ENCODE measurements at regions not wholly inside any gene's neighbourhood (a gene's known extent, or its start where the extent isn't known, plus 50 kb on each side); places are given as distances from the start of the nearest gene placed in this dataset.
A peak's percentile ranks its signal among the peaks of the same experiment; 100 is the strongest.
"Not testable (repeated sequence)": the region's sequence is repeated elsewhere in the genome, so short reads cannot be mapped to it uniquely, and the experiment has no call there.

DNA sequence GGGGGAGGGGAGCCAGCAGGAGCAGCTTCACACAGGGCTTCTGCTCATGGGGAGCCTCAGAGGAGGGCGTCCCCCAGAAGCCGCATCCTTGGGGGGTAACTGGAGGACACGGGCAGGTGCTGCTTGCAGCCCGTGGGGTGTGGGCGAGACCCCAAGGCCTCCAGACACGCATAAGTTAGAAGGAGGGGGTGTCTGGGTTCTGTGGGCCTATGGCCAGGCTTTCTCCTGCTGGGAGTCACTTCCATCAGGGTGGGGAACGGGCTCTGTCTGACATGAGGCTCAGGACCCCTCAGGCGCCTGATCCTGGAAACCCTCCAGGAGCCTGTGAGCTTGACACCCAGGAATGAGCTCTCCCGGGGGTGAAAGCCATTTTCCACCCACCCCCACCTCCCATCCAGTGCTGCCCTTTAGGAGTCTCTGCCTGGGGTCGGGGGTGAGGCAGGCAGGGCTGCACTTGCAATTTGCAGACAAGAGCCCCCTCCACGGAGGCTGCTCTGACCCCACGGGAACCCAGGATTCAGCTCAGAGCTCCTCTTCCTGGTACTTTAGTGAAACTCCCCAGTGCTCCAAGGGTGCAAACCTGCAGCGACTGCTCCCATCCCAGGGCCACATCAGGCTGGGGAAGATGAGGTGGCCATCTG lies 325.7 kb downstream of the ADGRD1 start:
- H3K4me3 Mint-ChIP-seq: no peak overlapping the region
- peaks cover 5% of the 10 kb centered on the region for H3K27me3 Mint-ChIP-seq (ENCODE audit: low read depth, poor library complexity)
- H3K27ac Mint-ChIP-seq: no peak overlapping the region
- TF ChIP-seq, protein P1, sequence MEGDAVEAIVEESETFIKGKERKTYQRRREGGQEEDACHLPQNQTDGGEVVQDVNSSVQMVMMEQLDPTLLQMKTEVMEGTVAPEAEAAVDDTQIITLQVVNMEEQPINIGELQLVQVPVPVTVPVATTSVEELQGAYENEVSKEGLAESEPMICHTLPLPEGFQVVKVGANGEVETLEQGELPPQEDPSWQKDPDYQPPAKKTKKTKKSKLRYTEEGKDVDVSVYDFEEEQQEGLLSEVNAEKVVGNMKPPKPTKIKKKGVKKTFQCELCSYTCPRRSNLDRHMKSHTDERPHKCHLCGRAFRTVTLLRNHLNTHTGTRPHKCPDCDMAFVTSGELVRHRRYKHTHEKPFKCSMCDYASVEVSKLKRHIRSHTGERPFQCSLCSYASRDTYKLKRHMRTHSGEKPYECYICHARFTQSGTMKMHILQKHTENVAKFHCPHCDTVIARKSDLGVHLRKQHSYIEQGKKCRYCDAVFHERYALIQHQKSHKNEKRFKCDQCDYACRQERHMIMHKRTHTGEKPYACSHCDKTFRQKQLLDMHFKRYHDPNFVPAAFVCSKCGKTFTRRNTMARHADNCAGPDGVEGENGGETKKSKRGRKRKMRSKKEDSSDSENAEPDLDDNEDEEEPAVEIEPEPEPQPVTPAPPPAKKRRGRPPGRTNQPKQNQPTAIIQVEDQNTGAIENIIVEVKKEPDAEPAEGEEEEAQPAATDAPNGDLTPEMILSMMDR (IDR thresholded peaks at IDR 0.05): no peak
- H3K4me1 Mint-ChIP-seq: peaks cover 7% of the 10 kb centered on the region
- H3K9me3 Mint-ChIP-seq: no peaks in the 10 kb centered on the region
- no peak for DNase-seq
- H3K36me3 Mint-ChIP-seq (ENCODE audit: low read depth): no peaks in the 10 kb centered on the region

DNA sequence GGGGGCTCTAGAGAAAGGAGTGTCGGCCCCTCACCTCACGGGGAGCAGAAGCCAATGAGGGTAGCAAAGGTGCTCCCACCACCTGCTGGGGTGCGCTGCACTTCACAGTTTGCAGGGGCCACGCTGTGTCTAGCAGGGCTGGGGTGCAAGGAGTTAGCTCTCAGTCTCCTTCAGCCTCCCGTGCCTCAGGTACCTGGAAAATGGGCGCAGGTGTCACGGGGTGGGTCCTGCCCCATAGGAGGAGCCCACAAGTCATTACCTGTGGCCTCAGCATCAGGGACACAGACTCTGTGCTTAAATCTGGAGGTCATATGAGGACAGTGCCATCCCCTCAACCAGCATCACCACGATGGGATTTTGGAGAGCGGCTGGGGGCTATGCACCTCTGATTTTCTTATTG lies 326.7 kb downstream of the ADGRD1 start:
- H3K9me3 Mint-ChIP-seq: no peaks in the 10 kb centered on the region
- no peak overlapping the region for H3K4me3 Mint-ChIP-seq
- DNase-seq: no peak
- peaks cover 13% of the 10 kb centered on the region for H3K4me1 Mint-ChIP-seq
- H3K27me3 Mint-ChIP-seq (ENCODE audit: low read depth, poor library complexity): peaks cover 5% of the 10 kb centered on the region
- no peaks in the 10 kb centered on the region for H3K36me3 Mint-ChIP-seq (ENCODE audit: low read depth)
- H3K27ac Mint-ChIP-seq: no peak overlapping the region
- TF ChIP-seq, protein P1 (IDR thresholded peaks at IDR 0.05): no peak

GRCh38 chr12:131281016-131281415 lies 327.3 kb downstream of the ADGRD1 start:
- H3K9me3 Mint-ChIP-seq: no peaks in the 10 kb centered on the region
- H3K27ac Mint-ChIP-seq: no peak overlapping the region
- no peaks in the 10 kb centered on the region for H3K36me3 Mint-ChIP-seq (ENCODE audit: low read depth)
- H3K27me3 Mint-ChIP-seq (ENCODE audit: low read depth, poor library complexity): peaks cover 5% of the 10 kb centered on the region
- H3K4me3 Mint-ChIP-seq: no peak overlapping the region
- TF ChIP-seq, protein P1 (IDR thresholded peaks at IDR 0.05): no peak
- DNase-seq: no peak
- peaks cover 15% of the 10 kb centered on the region for H3K4me1 Mint-ChIP-seq

DNA sequence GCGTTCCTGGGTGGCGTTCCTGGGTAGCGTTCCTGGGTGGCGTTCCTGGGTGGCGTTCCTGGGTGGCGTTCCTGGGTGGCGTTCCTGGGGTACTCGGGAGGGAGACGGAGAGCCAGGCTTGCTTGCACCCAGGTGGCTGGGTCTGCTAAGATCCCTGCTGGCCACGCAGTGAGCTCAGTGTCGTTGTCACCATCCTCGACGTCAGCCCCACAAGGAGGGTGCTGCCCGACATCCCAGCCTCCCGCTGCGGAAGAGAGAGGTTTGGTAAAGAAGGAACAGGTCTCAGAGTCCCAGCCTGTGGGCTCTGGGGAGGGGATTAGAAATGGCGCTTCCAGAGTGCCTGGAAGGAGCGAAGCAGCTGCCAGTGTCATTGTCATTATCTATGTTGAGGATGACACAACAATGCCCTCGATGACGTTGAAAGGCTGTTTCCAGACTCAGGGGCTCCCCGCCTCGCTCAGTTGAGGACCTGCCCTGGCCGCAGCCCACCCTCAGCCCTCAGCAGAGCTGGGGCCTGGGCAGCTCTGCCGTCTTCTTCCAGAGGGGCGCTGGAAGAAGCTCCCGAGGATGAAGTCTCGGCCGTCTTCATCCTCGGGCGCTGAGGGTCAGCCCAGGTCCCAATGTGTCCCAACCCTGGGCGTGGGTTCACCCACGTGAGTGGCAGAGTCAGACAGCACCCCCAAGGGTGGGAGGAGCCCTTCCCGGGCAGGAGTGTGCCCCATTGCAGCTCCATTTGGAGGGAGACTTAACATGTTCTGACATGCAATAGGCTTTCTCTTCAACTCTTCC lies 328.8 kb downstream of the ADGRD1 start:
- peaks cover 15% of the 10 kb centered on the region for H3K4me1 Mint-ChIP-seq
- TF ChIP-seq, protein P1 (IDR thresholded peaks at IDR 0.05): no peak
- no peaks in the 10 kb centered on the region for H3K36me3 Mint-ChIP-seq (ENCODE audit: low read depth)
- DNase-seq: no peak
- no peaks in the 10 kb centered on the region for H3K9me3 Mint-ChIP-seq
- peaks cover 5% of the 10 kb centered on the region for H3K27me3 Mint-ChIP-seq (ENCODE audit: low read depth, poor library complexity)
- H3K27ac Mint-ChIP-seq: no peak overlapping the region
- no peak overlapping the region for H3K4me3 Mint-ChIP-seq

DNA sequence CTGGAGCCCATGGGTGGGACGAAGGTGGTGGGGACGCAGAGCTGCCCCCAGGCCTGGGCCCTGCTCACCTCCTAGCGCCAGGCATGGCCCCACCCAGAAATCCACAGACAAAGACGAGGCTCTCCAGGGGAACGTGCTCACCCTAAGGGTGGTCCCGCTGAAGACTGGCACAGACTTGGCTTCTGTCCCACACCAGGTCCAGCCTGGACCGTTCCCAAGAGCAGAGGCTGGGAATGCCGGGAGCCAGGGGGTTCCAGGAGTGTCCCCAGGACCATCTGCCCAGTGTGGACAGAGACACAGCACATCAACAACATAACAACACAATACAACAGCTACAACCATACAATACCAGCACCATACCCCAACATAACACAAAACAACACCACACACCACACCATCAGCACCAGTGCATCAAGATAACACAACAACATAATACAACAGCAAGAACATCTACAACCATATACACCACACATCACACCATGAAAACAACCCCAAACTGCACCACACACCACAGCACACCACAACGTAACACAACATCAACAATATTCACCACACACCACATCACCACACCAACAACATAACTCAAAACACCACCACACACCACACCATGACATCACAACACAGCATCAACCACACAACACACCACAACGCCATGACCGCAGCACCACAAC lies 329.6 kb downstream of the ADGRD1 start:
- Mint-ChIP-seq H3K4me3 (no peak overlapping the region), H3K4me1 (peaks cover 21% of the 10 kb centered on the region), H3K9me3 (no peaks in the 10 kb centered on the region), H3K27me3 (ENCODE audit: low read depth, poor library complexity) (peaks cover 5% of the 10 kb centered on the region), H3K36me3 (ENCODE audit: low read depth) (no peaks in the 10 kb centered on the region), H3K27ac (no peak overlapping the region)
- no peak for DNase-seq
- TF ChIP-seq, protein P1 (IDR thresholded peaks at IDR 0.05): no peak

- not testable (repeated sequence) for DNase-seq; H3K4me3 Mint-ChIP-seq; H3K27ac Mint-ChIP-seq; H3K27me3 Mint-ChIP-seq (ENCODE audit: low read depth, poor library complexity); H3K9me3 Mint-ChIP-seq; H3K36me3 Mint-ChIP-seq (ENCODE audit: low read depth)
- H3K4me1 Mint-ChIP-seq: peaks cover 29% of the 10 kb centered on the region
Measured at GRCh38 chr12:131283862-131284825, 330.4 kb downstream of the ADGRD1 start.

DNA sequence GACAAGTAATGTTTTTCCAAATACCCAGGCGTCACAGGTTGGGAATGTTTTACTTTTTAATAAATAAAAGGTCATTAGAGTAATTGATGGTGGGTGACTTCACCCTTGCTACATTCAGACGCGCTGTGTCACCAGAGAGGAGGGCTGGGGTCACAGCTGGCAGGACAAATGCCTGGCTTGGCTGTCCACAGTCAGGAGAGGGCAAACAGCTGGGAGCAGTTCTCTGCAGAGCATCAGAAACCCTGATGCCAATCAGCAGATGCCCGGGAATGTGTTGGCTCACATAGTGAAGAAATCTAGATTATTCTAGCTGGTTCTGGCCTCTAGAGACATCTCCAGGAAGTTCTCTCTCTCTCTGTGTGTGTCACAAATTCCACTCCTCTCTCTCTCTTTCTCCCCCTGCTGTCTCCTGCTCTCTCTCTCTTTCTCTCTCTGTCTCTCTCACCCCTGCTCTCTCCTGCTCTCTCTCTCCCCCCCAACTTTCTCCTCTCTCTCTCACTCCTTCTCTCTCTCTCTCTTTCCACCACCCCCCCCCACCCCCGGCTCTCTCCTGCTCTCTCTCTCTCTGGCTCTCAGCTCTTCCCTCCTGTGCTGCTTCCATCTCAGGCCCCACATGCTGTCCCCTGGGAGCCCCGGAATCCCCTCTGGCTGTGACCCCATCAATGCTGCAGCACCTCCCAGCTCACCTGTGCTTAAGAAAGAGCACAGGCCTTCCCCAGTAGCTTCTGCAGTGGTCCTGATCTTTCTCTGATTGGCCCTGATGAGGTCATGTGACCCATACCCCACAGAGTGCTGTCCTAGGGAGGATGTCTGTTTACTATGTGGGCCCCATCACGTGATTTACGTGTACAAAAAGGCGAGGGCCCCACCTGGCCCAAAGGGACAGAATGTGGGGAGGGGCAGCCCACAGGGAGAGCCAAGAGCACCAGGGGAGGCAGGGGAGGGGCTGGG lies 331.5 kb downstream of the ADGRD1 start:
- not testable (repeated sequence) for H3K4me3 Mint-ChIP-seq; H3K36me3 Mint-ChIP-seq (ENCODE audit: low read depth); H3K27me3 Mint-ChIP-seq (ENCODE audit: low read depth, poor library complexity); DNase-seq; H3K9me3 Mint-ChIP-seq
- Mint-ChIP-seq H3K4me1 (peaks cover 33% of the 10 kb centered on the region), H3K27ac (peak overlapping the region; percentile 79)
